ENCODE measurements at regions not wholly inside any gene's neighbourhood (a gene's known extent, or its start where the extent isn't known, plus 50 kb on each side); places are given as distances from the start of the nearest gene placed in this dataset.

DNA sequence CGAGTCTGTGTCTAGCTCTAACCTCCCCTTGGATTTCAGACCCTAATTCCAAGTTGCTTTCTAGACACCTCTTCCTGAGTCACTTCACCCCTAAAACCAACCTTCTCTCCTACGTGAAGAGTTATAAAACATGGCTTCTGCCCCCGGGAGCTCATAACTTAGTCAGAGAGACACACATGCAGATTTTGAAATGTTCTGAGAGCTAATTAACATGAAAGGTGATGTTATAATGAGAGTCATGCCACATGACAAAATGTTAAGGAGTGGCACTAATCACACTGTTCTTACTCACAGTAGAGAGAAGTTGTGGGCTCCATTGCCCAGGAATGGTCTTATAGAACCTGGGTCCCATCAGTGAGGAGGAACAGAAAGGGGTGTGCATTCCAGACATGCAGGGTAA lies 117.1 kb downstream of the LRIG2 start (continued):
- TF ChIP-seq, protein P1, sequence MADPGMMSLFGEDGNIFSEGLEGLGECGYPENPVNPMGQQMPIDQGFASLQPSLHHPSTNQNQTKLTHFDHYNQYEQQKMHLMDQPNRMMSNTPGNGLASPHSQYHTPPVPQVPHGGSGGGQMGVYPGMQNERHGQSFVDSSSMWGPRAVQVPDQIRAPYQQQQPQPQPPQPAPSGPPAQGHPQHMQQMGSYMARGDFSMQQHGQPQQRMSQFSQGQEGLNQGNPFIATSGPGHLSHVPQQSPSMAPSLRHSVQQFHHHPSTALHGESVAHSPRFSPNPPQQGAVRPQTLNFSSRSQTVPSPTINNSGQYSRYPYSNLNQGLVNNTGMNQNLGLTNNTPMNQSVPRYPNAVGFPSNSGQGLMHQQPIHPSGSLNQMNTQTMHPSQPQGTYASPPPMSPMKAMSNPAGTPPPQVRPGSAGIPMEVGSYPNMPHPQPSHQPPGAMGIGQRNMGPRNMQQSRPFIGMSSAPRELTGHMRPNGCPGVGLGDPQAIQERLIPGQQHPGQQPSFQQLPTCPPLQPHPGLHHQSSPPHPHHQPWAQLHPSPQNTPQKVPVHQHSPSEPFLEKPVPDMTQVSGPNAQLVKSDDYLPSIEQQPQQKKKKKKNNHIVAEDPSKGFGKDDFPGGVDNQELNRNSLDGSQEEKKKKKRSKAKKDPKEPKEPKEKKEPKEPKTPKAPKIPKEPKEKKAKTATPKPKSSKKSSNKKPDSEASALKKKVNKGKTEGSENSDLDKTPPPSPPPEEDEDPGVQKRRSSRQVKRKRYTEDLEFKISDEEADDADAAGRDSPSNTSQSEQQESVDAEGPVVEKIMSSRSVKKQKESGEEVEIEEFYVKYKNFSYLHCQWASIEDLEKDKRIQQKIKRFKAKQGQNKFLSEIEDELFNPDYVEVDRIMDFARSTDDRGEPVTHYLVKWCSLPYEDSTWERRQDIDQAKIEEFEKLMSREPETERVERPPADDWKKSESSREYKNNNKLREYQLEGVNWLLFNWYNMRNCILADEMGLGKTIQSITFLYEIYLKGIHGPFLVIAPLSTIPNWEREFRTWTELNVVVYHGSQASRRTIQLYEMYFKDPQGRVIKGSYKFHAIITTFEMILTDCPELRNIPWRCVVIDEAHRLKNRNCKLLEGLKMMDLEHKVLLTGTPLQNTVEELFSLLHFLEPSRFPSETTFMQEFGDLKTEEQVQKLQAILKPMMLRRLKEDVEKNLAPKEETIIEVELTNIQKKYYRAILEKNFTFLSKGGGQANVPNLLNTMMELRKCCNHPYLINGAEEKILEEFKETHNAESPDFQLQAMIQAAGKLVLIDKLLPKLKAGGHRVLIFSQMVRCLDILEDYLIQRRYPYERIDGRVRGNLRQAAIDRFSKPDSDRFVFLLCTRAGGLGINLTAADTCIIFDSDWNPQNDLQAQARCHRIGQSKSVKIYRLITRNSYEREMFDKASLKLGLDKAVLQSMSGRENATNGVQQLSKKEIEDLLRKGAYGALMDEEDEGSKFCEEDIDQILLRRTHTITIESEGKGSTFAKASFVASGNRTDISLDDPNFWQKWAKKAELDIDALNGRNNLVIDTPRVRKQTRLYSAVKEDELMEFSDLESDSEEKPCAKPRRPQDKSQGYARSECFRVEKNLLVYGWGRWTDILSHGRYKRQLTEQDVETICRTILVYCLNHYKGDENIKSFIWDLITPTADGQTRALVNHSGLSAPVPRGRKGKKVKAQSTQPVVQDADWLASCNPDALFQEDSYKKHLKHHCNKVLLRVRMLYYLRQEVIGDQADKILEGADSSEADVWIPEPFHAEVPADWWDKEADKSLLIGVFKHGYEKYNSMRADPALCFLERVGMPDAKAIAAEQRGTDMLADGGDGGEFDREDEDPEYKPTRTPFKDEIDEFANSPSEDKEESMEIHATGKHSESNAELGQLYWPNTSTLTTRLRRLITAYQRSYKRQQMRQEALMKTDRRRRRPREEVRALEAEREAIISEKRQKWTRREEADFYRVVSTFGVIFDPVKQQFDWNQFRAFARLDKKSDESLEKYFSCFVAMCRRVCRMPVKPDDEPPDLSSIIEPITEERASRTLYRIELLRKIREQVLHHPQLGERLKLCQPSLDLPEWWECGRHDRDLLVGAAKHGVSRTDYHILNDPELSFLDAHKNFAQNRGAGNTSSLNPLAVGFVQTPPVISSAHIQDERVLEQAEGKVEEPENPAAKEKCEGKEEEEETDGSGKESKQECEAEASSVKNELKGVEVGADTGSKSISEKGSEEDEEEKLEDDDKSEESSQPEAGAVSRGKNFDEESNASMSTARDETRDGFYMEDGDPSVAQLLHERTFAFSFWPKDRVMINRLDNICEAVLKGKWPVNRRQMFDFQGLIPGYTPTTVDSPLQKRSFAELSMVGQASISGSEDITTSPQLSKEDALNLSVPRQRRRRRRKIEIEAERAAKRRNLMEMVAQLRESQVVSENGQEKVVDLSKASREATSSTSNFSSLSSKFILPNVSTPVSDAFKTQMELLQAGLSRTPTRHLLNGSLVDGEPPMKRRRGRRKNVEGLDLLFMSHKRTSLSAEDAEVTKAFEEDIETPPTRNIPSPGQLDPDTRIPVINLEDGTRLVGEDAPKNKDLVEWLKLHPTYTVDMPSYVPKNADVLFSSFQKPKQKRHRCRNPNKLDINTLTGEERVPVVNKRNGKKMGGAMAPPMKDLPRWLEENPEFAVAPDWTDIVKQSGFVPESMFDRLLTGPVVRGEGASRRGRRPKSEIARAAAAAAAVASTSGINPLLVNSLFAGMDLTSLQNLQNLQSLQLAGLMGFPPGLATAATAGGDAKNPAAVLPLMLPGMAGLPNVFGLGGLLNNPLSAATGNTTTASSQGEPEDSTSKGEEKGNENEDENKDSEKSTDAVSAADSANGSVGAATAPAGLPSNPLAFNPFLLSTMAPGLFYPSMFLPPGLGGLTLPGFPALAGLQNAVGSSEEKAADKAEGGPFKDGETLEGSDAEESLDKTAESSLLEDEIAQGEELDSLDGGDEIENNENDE (IDR thresholded peaks at IDR 0.05; ENCODE audit: insufficient replicate concordance, low read length), result no peak
- TF ChIP-seq, protein P2, sequence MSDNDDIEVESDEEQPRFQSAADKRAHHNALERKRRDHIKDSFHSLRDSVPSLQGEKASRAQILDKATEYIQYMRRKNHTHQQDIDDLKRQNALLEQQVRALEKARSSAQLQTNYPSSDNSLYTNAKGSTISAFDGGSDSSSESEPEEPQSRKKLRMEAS (IDR thresholded peaks at IDR 0.05), result no peak
- no peak for TF ChIP-seq RAD21 (IDR thresholded peaks at IDR 0.05 in 1 of 2, conservative IDR thresholded peaks at IDR 0.05 in 1 of 2; ENCODE audit: low read depth in 2 of 2, low read length in 2 of 2)
- no peak for TF ChIP-seq YY1 (IDR thresholded peaks at IDR 0.05; ENCODE audit: low read depth, low read length)
- TF ChIP-seq POU5F1 (IDR thresholded peaks at IDR 0.05; ENCODE audit: low read depth, low read length), result no peak
- no peak for TF ChIP-seq RXRA (IDR thresholded peaks at IDR 0.05; ENCODE audit: insufficient read depth, low read depth, low read length)
- no peak for TF ChIP-seq KDM4A (IDR thresholded peaks at IDR 0.05; ENCODE audit: low read depth, low read length, severe bottlenecking)
- no peak for TF ChIP-seq KDM1A (IDR thresholded peaks at IDR 0.05; ENCODE audit: borderline replicate concordance, low read length)
- no peak for TF ChIP-seq POLR2A (IDR thresholded peaks at IDR 0.05; ENCODE audit: control extremely low read depth in 1 of 2, low read depth in 2 of 2, low read length in 2 of 2)
- TF ChIP-seq, protein P3, sequence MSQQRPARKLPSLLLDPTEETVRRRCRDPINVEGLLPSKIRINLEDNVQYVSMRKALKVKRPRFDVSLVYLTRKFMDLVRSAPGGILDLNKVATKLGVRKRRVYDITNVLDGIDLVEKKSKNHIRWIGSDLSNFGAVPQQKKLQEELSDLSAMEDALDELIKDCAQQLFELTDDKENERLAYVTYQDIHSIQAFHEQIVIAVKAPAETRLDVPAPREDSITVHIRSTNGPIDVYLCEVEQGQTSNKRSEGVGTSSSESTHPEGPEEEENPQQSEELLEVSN (IDR thresholded peaks at IDR 0.05), result no peak

Measured in H1 (cell line).